Stimulated activated effector memory CD8-positive, alpha-beta T cell treated with anti-CD3 and anti-CD28 coated beads, Interleukin-12 subunit alpha, Interleukin-12 subunit beta, amount 100 ng/mL, for 72 hours (primary cell): ENCODE measurements at regions not wholly inside any gene's neighbourhood (a gene's known extent, or its start where the extent isn't known, plus 50 kb on each side); places are given as distances from the start of the nearest gene placed in this dataset.

Source experiments
- ATAC-seq: fragments of 150-1000 bp; cut with Tn5 transposase; 2 replicates; pipeline ENCODE4 v1.10.0; 2021
- DNase-seq, 2 donors: peaks; one replicate each; pipeline ENCODE4 v3.0.0; 2021 to 2022; ENCODE audit warnings: low spot score in 2 of 2
- H3K27ac Mint-ChIP-seq: one replicate; pipeline ENCODE4 v1.8.0; 2022; ENCODE audit warnings: mild to moderate bottlenecking, mixed read lengths
- H3K36me3 Mint-ChIP-seq: one replicate; pipeline ENCODE4 v1.8.0; 2022; ENCODE audit warnings: mild to moderate bottlenecking, mixed read lengths
- H3K4me1 Mint-ChIP-seq: one replicate; pipeline ENCODE4 v1.8.0; 2022; ENCODE audit warnings: mixed read lengths
- H3K4me3 Mint-ChIP-seq: one replicate; pipeline ENCODE4 v1.8.0; 2022; ENCODE audit warnings: mild to moderate bottlenecking, mixed read lengths
- H3K9me3 Mint-ChIP-seq: one replicate; pipeline ENCODE4 v1.8.0; 2022; ENCODE audit warnings: mixed read lengths

DNA sequence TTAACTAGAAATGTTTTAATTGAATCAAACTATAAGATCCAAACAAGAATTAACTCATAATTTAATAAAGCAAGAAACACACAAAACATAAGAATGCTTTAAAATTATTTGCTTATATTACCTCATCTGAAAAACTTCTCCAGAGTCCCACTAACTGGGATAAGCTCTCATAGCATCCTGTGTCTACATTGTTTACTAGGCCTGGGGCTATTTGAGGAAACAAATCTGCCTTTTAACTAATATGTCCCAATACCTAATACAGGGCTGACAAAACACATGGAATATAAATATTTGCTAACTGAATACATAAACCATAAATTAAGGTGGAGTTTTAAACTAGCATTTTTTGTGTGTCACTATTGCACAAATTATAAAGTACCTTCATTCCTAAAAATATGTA lies 1399.8 kb upstream of the SLC10A2 start:
- Mint-ChIP-seq H3K9me3 (peaks cover 15% of the 10 kb centered on the region), H3K36me3 (no peaks in the 10 kb centered on the region), H3K27ac (no peak overlapping the region), H3K4me3 (no peak overlapping the region), H3K4me1 (no peaks in the 10 kb centered on the region)
- DNase-seq = no peak
- no peak for ATAC-seq

DNA sequence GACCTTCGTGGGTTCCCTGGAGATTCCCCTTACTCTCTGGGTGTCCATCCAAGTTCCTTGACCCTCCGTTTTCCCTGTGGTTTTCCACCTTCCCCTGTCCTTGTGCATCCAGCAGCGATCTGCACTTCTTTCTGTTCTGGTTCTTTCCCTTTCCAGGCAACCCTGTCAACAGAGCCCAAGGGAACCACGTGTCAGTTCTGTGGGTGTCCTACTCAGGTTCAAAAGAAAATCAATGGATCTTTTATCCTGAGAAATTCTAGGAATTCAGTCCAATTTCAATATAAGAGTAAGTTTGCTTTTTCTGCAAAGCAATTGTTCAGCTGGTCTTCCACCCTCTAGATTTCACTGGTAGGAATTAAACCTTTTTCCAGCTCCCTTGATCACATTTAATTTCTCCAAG lies 1394.8 kb upstream of the SLC10A2 start:
- Mint-ChIP-seq H3K27ac (no peak overlapping the region), H3K4me3 (no peak overlapping the region), H3K36me3 (no peaks in the 10 kb centered on the region), H3K4me1 (no peaks in the 10 kb centered on the region), H3K9me3 (peaks cover 16% of the 10 kb centered on the region)
- no peak for ATAC-seq
- no peak for DNase-seq

- Mint-ChIP-seq H3K4me3 (no peak overlapping the region), H3K27ac (no peak overlapping the region), H3K9me3 (peaks cover 16% of the 10 kb centered on the region), H3K4me1 (no peaks in the 10 kb centered on the region), H3K36me3 (no peaks in the 10 kb centered on the region)
- ATAC-seq (no peak), DNase-seq (no peak)
Measured at GRCh38 chr13:104460554-104460953, 1394.3 kb upstream of the SLC10A2 start.

GRCh38 chr13:104450006-104450405 lies 1383.8 kb upstream of the SLC10A2 start:
- Mint-ChIP-seq H3K36me3 (no peaks in the 10 kb centered on the region), H3K4me3 (no peak overlapping the region), H3K9me3 (peaks cover 23% of the 10 kb centered on the region), H3K27ac (no peak overlapping the region), H3K4me1 (no peaks in the 10 kb centered on the region)
- DNase-seq (no peak), ATAC-seq (no peak)

GRCh38 chr13:104447348-104447747 lies 1381.1 kb upstream of the SLC10A2 start:
- ATAC-seq (no peak), DNase-seq (no peak)
- no peak overlapping the region for H3K27ac Mint-ChIP-seq
- H3K9me3 Mint-ChIP-seq = peaks cover 22% of the 10 kb centered on the region
- no peak overlapping the region for H3K4me3 Mint-ChIP-seq
- H3K4me1 Mint-ChIP-seq = no peaks in the 10 kb centered on the region
- H3K36me3 Mint-ChIP-seq = no peaks in the 10 kb centered on the region

DNA sequence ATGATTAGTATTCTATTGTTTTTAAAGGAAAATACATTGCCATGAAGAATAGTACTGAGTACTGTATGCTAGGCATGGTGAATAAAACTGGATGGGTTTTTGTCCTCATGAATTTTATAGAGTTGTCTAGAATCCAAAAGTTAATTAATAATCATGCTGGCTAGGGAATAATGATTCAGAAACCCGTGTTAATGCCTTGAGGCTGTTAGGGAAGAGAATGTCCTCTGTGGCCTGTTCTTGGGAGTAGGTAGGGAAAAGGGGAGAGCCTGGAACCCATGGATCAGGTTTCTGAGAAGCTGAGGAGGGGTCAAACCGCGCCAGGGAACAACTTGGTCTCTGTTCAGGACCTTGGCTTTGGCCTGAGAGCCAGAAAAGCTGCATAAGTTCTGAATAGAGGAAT lies 1376.3 kb upstream of the SLC10A2 start:
- peaks cover 15% of the 10 kb centered on the region for H3K9me3 Mint-ChIP-seq
- DNase-seq (no peak), ATAC-seq (no peak)
- H3K27ac Mint-ChIP-seq = no peak overlapping the region
- no peak overlapping the region for H3K4me3 Mint-ChIP-seq
- H3K4me1 Mint-ChIP-seq = no peaks in the 10 kb centered on the region
- H3K36me3 Mint-ChIP-seq = no peaks in the 10 kb centered on the region

DNA sequence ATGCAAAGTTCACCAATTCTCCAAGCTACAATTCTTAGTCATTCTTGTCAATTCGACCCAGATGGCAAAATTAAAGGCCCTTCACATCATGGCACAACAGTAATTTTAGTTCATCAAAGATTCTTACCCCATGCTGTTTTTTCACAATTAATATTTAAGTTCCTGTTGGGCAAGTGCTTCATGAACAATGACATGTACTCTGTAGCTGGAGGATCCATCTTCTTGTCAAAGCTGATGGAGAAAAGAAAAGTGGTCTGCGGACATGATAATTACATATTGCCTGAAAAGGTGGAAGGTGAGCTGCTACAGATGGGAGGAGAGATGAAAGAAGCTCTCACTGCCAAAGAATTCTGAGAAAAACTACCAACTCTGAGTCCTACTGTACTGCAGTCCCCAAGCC lies 1370.3 kb upstream of the SLC10A2 start:
- Mint-ChIP-seq H3K27ac (no peak overlapping the region), H3K4me1 (no peaks in the 10 kb centered on the region), H3K36me3 (no peaks in the 10 kb centered on the region), H3K4me3 (no peak overlapping the region), H3K9me3 (peaks cover 2% of the 10 kb centered on the region)
- ATAC-seq (no peak), DNase-seq (no peak)

- DNase-seq = no peak
- Mint-ChIP-seq H3K4me3 (no peak overlapping the region), H3K27ac (no peak overlapping the region), H3K9me3 (peaks cover 9% of the 10 kb centered on the region), H3K4me1 (no peaks in the 10 kb centered on the region), H3K36me3 (no peaks in the 10 kb centered on the region)
- ATAC-seq = no peak
Measured at GRCh38 chr13:104431895-104432294, 1365.7 kb upstream of the SLC10A2 start.

GRCh38 chr13:104426435-104426834 lies 1360.2 kb upstream of the SLC10A2 start:
- Mint-ChIP-seq H3K36me3 (no peaks in the 10 kb centered on the region), H3K4me1 (no peaks in the 10 kb centered on the region), H3K27ac (no peak overlapping the region), H3K4me3 (no peak overlapping the region), H3K9me3 (peaks cover 16% of the 10 kb centered on the region)
- ATAC-seq (no peak), DNase-seq (no peak)

DNA sequence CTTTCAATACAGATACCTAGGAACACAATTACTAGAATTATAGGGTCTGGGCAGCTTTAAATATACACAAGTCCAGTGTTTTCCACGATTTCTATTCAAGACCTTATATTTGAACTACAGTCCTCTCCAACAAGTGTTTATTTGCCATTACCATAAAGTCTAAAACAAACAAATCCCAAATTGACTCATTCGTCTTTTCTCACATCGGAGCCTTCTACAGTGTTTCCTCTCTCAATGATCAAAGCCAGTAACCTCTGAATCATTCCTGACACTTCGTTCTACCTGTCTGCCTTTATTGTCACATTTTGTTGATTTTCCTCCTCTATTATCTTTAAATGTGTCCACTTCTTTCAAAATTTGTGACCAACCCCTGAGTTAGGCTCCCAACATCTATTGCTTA lies 1356.5 kb upstream of the SLC10A2 start:
- Mint-ChIP-seq H3K27ac (no peak overlapping the region), H3K36me3 (no peaks in the 10 kb centered on the region), H3K4me3 (no peak overlapping the region), H3K4me1 (no peaks in the 10 kb centered on the region), H3K9me3 (peaks cover 11% of the 10 kb centered on the region)
- ATAC-seq = no peak
- DNase-seq = no peak

DNA sequence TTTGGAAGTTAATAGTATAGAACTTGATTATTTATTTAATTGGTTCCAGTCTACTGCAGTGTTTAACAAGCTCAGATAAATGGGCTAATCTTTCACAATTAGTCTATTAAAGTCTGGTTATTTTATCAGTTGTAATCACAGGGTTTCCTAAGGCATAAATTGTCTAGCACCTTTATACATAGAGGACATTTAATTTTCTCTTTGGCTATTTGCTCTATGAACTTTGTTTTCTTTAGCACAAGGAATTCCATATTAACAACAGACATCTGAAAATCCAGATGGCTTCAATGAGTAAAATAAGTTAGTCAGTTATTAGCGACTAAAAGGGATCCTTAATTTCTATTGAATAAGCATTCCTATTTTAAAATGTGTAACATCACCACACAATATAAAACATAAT lies 1350.8 kb upstream of the SLC10A2 start:
- ATAC-seq = no peak
- peaks cover 10% of the 10 kb centered on the region for H3K9me3 Mint-ChIP-seq
- no peak overlapping the region for H3K27ac Mint-ChIP-seq
- no peaks in the 10 kb centered on the region for H3K4me1 Mint-ChIP-seq
- H3K36me3 Mint-ChIP-seq = no peaks in the 10 kb centered on the region
- DNase-seq = no peak
- H3K4me3 Mint-ChIP-seq = no peak overlapping the region

- Mint-ChIP-seq H3K27ac (no peak overlapping the region), H3K4me3 (no peak overlapping the region), H3K9me3 (peaks cover 10% of the 10 kb centered on the region), H3K4me1 (no peaks in the 10 kb centered on the region), H3K36me3 (no peaks in the 10 kb centered on the region)
- ATAC-seq (no peak), DNase-seq (no peak)
Measured at GRCh38 chr13:104414771-104415170, 1348.6 kb upstream of the SLC10A2 start.

DNA sequence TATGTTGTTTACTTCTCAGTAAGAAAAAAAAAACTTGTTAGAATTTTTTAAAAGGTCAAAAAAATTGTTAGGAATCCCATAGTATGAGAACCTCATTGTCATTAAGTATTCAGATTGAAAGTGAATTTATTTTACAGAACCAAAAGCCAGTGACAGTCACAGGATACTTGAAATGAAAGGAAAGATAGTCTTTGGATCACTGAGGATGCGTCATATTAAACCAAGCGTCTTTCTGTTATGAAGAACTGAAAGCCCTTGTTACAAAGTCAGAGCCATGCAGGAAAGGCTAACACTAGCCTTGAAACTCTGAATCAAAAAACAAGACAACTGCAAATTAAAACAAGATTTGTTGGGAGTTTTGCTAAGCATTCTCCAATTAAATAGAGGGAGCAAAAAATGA lies 1348.0 kb upstream of the SLC10A2 start:
- Mint-ChIP-seq H3K4me1 (no peaks in the 10 kb centered on the region), H3K36me3 (no peaks in the 10 kb centered on the region), H3K27ac (no peak overlapping the region), H3K4me3 (no peak overlapping the region), H3K9me3 (peaks cover 10% of the 10 kb centered on the region)
- ATAC-seq (no peak), DNase-seq (no peak)

DNA sequence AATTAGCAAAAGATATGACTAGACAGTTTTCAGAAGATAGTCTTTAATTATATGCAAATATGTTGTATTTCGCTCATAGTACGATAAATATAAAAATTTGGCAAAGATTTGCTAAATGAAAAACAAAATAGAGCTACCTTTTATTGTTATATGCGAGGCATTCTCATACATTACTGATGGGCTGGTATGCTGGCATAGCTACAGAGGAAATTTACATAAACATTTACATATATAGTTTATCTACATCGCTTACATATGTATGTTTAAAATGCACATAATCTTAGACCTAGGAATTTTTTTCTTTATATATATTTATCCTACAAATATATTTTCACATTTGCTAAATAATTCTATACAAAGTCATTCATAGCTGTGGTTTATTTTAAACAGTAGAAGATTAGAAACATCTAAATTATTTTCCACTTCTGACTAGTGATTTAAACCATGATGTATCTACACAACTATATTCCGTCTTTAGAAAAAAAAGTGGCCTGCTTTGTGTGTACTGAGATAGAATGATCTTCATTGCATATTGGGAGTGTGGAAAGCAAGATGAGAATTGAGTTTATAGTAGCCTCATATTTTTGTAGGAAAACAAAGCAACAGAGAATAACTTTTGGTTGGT lies 1345.0 kb upstream of the SLC10A2 start:
- Mint-ChIP-seq H3K9me3 (peaks cover 10% of the 10 kb centered on the region), H3K4me1 (no peaks in the 10 kb centered on the region), H3K27ac (no peak overlapping the region), H3K36me3 (no peaks in the 10 kb centered on the region), H3K4me3 (no peak overlapping the region)
- no peak for ATAC-seq
- DNase-seq = no peak

- no peak for DNase-seq
- no peaks in the 10 kb centered on the region for H3K36me3 Mint-ChIP-seq
- no peak for ATAC-seq
- no peak overlapping the region for H3K27ac Mint-ChIP-seq
- peaks cover 4% of the 10 kb centered on the region for H3K9me3 Mint-ChIP-seq
- H3K4me1 Mint-ChIP-seq = no peaks in the 10 kb centered on the region
- no peak overlapping the region for H3K4me3 Mint-ChIP-seq
Measured at GRCh38 chr13:104408733-104409132, 1342.5 kb upstream of the SLC10A2 start.

DNA sequence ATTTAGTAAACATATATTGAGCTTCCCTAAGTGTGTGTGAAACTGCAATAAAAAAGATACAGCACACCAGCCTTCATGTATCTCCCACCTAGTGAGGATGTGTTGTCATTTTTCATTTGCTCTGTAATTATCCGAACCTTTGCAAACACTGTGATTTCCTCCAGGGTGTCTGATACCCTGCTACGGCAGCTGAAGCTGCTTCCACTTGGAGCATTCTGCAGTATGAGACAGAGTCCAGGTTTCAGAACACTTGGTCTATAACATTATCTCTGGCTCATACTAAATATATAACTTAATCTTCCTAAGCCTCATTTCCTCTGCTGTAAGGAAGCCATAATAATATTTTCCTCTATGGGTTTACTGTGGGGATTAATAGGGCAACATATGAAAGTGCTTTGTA lies 1338.1 kb upstream of the SLC10A2 start:
- no peak for ATAC-seq
- Mint-ChIP-seq H3K9me3 (peaks cover 17% of the 10 kb centered on the region), H3K4me3 (no peak overlapping the region), H3K36me3 (no peaks in the 10 kb centered on the region), H3K27ac (no peak overlapping the region), H3K4me1 (no peaks in the 10 kb centered on the region)
- no peak for DNase-seq

- H3K27ac Mint-ChIP-seq = no peak overlapping the region
- ATAC-seq = no peak
- H3K4me1 Mint-ChIP-seq = no peaks in the 10 kb centered on the region
- no peaks in the 10 kb centered on the region for H3K36me3 Mint-ChIP-seq
- DNase-seq = no peak
- no peak overlapping the region for H3K4me3 Mint-ChIP-seq
- peaks cover 17% of the 10 kb centered on the region for H3K9me3 Mint-ChIP-seq
Measured at GRCh38 chr13:104389691-104390090, 1323.5 kb upstream of the SLC10A2 start.
